HEK293 (cell line): ENCODE measurements at regions not wholly inside any gene's neighbourhood (a gene's known extent, or its start where the extent isn't known, plus 50 kb on each side); places are given as distances from the start of the nearest gene placed in this dataset.

Experiments
- CTCF ChIA-PET: fragments of 350-600 bp; formaldehyde crosslinking; extraction: SDS; loops from one replicate; lab custom pipeline; 2021; ENCODE audit warnings: antibody characterized with exemption; lab: Yijun Ruan, JAX
- POLR2A ChIA-PET: fragments of 300-600 bp; formaldehyde crosslinking; extraction: SDS; loops from one replicate; lab custom pipeline; 2020; ENCODE audit warnings: antibody characterized with exemption, inconsistent platforms; lab: Yijun Ruan, JAX
- H3K27ac ChIP-seq: fragments of 200-500 bp; sonication (Bioruptor generic); 2 replicates; pipeline ENCODE4 v1.5.1; 2014; ENCODE audit warnings: low read depth, low read length, control low read depth, inconsistent platforms; ENCODE audit errors: extremely low read depth
- H3K36me3 ChIP-seq, 2 experiments: fragments of 200-500 bp in 1 of 2; sonication (Bioruptor generic) in 1 of 2; 1 replicate in 1 of 2; 2 replicates in 1 of 2; pipeline ENCODE4 v1.5.1; 2014 to 2017; ENCODE audit warnings: inconsistent platforms in 2 of 2, low read length in 2 of 2; ENCODE audit not compliant: control insufficient read depth in 2 of 2, insufficient read depth in 1 of 2
- H3K4me1 ChIP-seq: fragments of 200-500 bp; sonication (Bioruptor generic); 2 replicates; pipeline ENCODE4 v1.5.1; 2014; ENCODE audit warnings: mild to moderate bottlenecking, low read length, inconsistent platforms; ENCODE audit not compliant: control insufficient read depth, insufficient read depth
- H3K4me3 ChIP-seq: 2 replicates; pipeline ENCODE4 v1.5.1; 2011; ENCODE audit warnings: low read depth, mild to moderate bottlenecking, control low read depth, low read length, moderate library complexity
- H3K9me3 ChIP-seq: fragments of 200-500 bp; sonication (Bioruptor generic); 2 replicates; pipeline ENCODE4 v1.5.1; 2014; ENCODE audit warnings: low read depth, low read length, inconsistent platforms; ENCODE audit not compliant: control insufficient read depth, insufficient read depth
- BCL11B ChIP-seq: fragments of 450-650 bp; formaldehyde crosslinking; IDR thresholded peaks from 2 replicates; pipeline ENCODE4 v1.5.1; 2016; ENCODE audit warnings: low read depth, missing biosample characterization, missing genetic modification characterization
- EGR2 ChIP-seq: fragments of 450-650 bp; formaldehyde crosslinking; IDR thresholded peaks from 2 replicates; pipeline ENCODE4 v1.5.1; 2016; ENCODE audit warnings: low read depth, missing biosample characterization, missing genetic modification characterization
- GLIS2 ChIP-seq: fragments of 450-650 bp; formaldehyde crosslinking; IDR thresholded peaks from 2 replicates; pipeline ENCODE4 v1.5.1; 2016; ENCODE audit warnings: missing biosample characterization, missing genetic modification characterization
- KLF16 ChIP-seq: fragments of 450-650 bp; formaldehyde crosslinking; IDR thresholded peaks from 2 replicates; pipeline ENCODE4 v1.5.1; 2017; ENCODE audit warnings: missing biosample characterization, missing genetic modification characterization
- RBAK ChIP-seq: fragments of 450-650 bp; formaldehyde crosslinking; IDR thresholded peaks from 2 replicates; pipeline ENCODE4 v1.5.1; 2016; ENCODE audit warnings: missing biosample characterization, missing genetic modification characterization
- SCRT1 ChIP-seq: fragments of 450-650 bp; formaldehyde crosslinking; IDR thresholded peaks from 2 replicates; pipeline ENCODE4 v1.5.1; 2016; ENCODE audit warnings: missing biosample characterization, missing genetic modification characterization, borderline replicate concordance
- YY2 ChIP-seq: fragments of 450-650 bp; formaldehyde crosslinking; IDR thresholded peaks from 2 replicates; pipeline ENCODE4 v1.5.1; 2016; ENCODE audit warnings: missing biosample characterization, missing genetic modification characterization
- ZBTB17 ChIP-seq: fragments of 450-650 bp; formaldehyde crosslinking; IDR thresholded peaks from 2 replicates; pipeline ENCODE4 v1.5.1; 2016; ENCODE audit warnings: missing biosample characterization, missing genetic modification characterization
- ZBTB7A ChIP-seq: fragments of 450-650 bp; formaldehyde crosslinking; IDR thresholded peaks from 2 replicates; pipeline ENCODE4 v1.5.1; 2016; ENCODE audit warnings: low read depth, missing biosample characterization, missing genetic modification characterization
- ZFP3 ChIP-seq: fragments of 450-650 bp; formaldehyde crosslinking; IDR thresholded peaks from 2 replicates; pipeline ENCODE4 v1.5.1; 2016; ENCODE audit warnings: low read depth, missing biosample characterization, missing genetic modification characterization
- ZNF132 ChIP-seq: fragments of 450-650 bp; formaldehyde crosslinking; IDR thresholded peaks from 2 replicates; pipeline ENCODE4 v1.5.1; 2017; ENCODE audit warnings: missing biosample characterization, missing genetic modification characterization, borderline replicate concordance
- ZNF138 ChIP-seq: fragments of 450-650 bp; formaldehyde crosslinking; IDR thresholded peaks from 2 replicates; pipeline ENCODE4 v1.5.1; 2016; ENCODE audit warnings: missing biosample characterization, missing genetic modification characterization, borderline replicate concordance
- ZNF174 ChIP-seq: fragments of 450-650 bp; formaldehyde crosslinking; IDR thresholded peaks from 2 replicates; pipeline ENCODE4 v1.5.0; 2017; ENCODE audit warnings: missing biosample characterization, mild to moderate bottlenecking, missing genetic modification characterization
- ZNF202 ChIP-seq: fragments of 450-650 bp; formaldehyde crosslinking; IDR thresholded peaks from 2 replicates; pipeline ENCODE4 v1.5.1; 2016; ENCODE audit warnings: missing biosample characterization, missing genetic modification characterization, borderline replicate concordance
- ZNF24 ChIP-seq: fragments of 450-650 bp; formaldehyde crosslinking; IDR thresholded peaks from 2 replicates; pipeline ENCODE4 v1.5.1; 2016; ENCODE audit warnings: missing biosample characterization, missing genetic modification characterization
- ZNF292 ChIP-seq: fragments of 450-650 bp; formaldehyde crosslinking; IDR thresholded peaks from 2 replicates; pipeline ENCODE4 v1.5.1; 2016; ENCODE audit warnings: low read depth, missing biosample characterization, missing genetic modification characterization, borderline replicate concordance
- ZNF335 ChIP-seq: fragments of 450-650 bp; formaldehyde crosslinking; conservative IDR thresholded peaks from 2 replicates; pipeline ENCODE4 v1.5.1; 2016; ENCODE audit warnings: missing biosample characterization, missing genetic modification characterization
- ZNF366 ChIP-seq: fragments of 450-650 bp; formaldehyde crosslinking; conservative IDR thresholded peaks from 2 replicates; pipeline ENCODE4 v1.5.1; 2016; ENCODE audit warnings: missing biosample characterization, missing genetic modification characterization
- ZNF621 ChIP-seq: fragments of 450-650 bp; formaldehyde crosslinking; IDR thresholded peaks from 2 replicates; pipeline ENCODE4 v1.5.1; 2017; ENCODE audit warnings: missing biosample characterization, missing genetic modification characterization
- ZNF624 ChIP-seq: fragments of 450-650 bp; formaldehyde crosslinking; IDR thresholded peaks from 2 replicates; pipeline ENCODE4 v1.5.1; 2017; ENCODE audit warnings: missing biosample characterization, missing genetic modification characterization
- ZNF76 ChIP-seq: fragments of 450-650 bp; formaldehyde crosslinking; IDR thresholded peaks from 2 replicates; pipeline ENCODE4; 2016; ENCODE audit warnings: low read depth, missing biosample characterization, missing genetic modification characterization, borderline replicate concordance
- ZNF777 ChIP-seq: fragments of 450-650 bp; formaldehyde crosslinking; IDR thresholded peaks from 2 replicates; pipeline ENCODE4 v1.5.1; 2017; ENCODE audit warnings: missing biosample characterization, missing genetic modification characterization, borderline replicate concordance
- ZNF830 ChIP-seq: fragments of 450-650 bp; IDR thresholded peaks from 2 replicates; pipeline ENCODE4 v1.5.0; 2018; ENCODE audit warnings: missing biosample characterization, missing genetic modification characterization, low read depth, mild to moderate bottlenecking, moderate library complexity
- TF ChIP-seq, protein P1 (sequence below): fragments of 450-650 bp; formaldehyde crosslinking; IDR thresholded peaks from 2 replicates; pipeline ENCODE4 v1.5.1; 2016; ENCODE audit warnings: missing biosample characterization, missing genetic modification characterization
- TF ChIP-seq, protein P2 (sequence below): fragments of 450-650 bp; formaldehyde crosslinking; IDR thresholded peaks from 2 replicates; pipeline ENCODE4 v1.5.1; 2016; ENCODE audit warnings: missing biosample characterization, missing genetic modification characterization, low read depth
- TF ChIP-seq, protein P3 (sequence below): fragments of 450-650 bp; formaldehyde crosslinking; IDR thresholded peaks from 2 replicates; pipeline ENCODE4 v1.5.1; 2016; ENCODE audit warnings: missing biosample characterization, missing genetic modification characterization

DNA sequence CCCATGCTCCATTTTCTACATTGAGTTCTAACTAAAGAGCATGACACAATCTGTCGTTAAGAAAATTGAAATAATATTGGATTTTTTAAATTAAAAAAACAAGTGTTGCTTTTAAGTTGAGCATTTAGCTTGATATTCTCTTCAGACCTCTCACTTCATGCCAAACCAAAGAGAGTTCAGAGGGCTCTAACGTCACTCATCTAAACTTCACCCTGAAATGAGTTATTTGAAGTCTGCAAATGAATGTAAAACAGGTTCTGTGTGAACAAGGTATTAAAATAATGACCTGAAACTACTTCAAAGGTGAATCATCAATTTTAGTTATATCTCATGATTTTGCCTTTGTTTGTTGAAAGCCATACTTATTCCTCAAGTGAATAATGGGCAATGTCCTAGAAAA lies 61.8 kb downstream of the MRPL57 start:
- Histone ChIP-seq H3K4me1 (no peaks in the 10 kb centered on the region), H3K4me3 (no peak overlapping the region), H3K36me3 (no peaks in the 10 kb centered on the region), H3K27ac (no peak overlapping the region), H3K9me3 (no peaks in the 10 kb centered on the region)
- TF ChIP-seq ZNF76 (tag by site-specific recombination) (no peak), ZNF292 (tag by site-specific recombination) (no peak), ZNF624 (no peak), ZNF621 (tag by site-specific recombination) (no peak), RBAK (tag by site-specific recombination) (no peak), ZBTB7A (tag by site-specific recombination) (no peak), ZFP3 (no peak), ZNF335 (tag by site-specific recombination) (no peak), ZNF138 (tag by site-specific recombination) (no peak), SCRT1 (tag by site-specific recombination) (no peak), ZNF174 (tag by site-specific recombination) (no peak), ZNF366 (no peak), ZNF777 (tag by site-specific recombination) (no peak), ZNF132 (no peak), ZNF202 (tag by site-specific recombination) (no peak), EGR2 (tag by site-specific recombination) (no peak), ZNF24 (tag by site-specific recombination) (no peak), KLF16 (tag by site-specific recombination) (no peak)
- TF ChIP-seq, protein P1, sequence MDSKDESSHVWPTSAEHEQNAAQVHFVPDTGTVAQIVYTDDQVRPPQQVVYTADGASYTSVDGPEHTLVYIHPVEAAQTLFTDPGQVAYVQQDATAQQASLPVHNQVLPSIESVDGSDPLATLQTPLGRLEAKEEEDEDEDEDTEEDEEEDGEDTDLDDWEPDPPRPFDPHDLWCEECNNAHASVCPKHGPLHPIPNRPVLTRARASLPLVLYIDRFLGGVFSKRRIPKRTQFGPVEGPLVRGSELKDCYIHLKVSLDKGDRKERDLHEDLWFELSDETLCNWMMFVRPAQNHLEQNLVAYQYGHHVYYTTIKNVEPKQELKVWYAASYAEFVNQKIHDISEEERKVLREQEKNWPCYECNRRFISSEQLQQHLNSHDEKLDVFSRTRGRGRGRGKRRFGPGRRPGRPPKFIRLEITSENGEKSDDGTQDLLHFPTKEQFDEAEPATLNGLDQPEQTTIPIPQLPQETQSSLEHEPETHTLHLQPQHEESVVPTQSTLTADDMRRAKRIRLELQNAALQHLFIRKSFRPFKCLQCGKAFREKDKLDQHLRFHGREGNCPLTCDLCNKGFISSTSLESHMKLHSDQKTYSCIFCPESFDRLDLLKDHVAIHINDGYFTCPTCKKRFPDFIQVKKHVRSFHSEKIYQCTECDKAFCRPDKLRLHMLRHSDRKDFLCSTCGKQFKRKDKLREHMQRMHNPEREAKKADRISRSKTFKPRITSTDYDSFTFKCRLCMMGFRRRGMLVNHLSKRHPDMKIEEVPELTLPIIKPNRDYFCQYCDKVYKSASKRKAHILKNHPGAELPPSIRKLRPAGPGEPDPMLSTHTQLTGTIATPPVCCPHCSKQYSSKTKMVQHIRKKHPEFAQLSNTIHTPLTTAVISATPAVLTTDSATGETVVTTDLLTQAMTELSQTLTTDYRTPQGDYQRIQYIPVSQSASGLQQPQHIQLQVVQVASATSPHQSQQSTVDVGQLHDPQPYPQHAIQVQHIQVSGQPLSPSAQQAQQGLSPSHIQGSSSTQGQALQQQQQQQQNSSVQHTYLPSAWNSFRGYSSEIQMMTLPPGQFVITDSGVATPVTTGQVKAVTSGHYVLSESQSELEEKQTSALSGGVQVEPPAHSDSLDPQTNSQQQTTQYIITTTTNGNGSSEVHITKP (tag by site-specific recombination) = no peak
- TF ChIP-seq, protein P2, sequence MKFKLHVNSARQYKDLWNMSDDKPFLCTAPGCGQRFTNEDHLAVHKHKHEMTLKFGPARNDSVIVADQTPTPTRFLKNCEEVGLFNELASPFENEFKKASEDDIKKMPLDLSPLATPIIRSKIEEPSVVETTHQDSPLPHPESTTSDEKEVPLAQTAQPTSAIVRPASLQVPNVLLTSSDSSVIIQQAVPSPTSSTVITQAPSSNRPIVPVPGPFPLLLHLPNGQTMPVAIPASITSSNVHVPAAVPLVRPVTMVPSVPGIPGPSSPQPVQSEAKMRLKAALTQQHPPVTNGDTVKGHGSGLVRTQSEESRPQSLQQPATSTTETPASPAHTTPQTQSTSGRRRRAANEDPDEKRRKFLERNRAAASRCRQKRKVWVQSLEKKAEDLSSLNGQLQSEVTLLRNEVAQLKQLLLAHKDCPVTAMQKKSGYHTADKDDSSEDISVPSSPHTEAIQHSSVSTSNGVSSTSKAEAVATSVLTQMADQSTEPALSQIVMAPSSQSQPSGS (tag by site-specific recombination) = no peak
- ChIA-PET CTCF (no interaction called here), POLR2A (no interaction called here)

DNA sequence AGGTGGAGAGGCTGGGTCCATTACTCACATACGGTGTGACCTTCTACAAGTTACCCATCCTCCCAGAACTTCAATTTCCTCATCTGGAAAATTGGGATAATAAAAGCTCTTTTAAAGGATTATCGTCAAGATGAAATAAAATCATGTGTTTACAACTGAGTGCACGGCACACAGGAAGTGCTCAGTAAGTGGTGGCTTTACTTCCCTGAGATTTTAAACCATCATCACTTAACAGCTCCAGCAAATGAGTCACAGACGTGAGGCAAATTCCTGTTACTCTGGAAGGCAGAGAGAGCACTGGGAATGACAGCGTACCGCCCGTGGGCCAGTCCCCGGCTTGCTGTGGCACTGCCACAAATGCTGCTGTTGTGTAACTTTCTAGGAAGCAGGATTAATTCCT lies 64.1 kb downstream of the MRPL57 start:
- TF ChIP-seq, protein P3, sequence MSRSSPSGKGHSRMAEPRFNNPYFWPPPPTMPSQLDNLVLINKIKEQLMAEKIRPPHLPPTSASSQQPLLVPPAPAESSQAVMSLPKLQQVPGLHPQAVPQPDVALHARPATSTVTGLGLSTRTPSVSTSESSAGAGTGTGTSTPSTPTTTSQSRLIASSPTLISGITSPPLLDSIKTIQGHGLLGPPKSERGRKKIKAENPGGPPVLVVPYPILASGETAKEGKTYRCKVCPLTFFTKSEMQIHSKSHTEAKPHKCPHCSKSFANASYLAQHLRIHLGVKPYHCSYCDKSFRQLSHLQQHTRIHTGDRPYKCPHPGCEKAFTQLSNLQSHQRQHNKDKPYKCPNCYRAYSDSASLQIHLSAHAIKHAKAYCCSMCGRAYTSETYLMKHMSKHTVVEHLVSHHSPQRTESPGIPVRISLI (tag by site-specific recombination) = no peak
- TF ChIP-seq GLIS2 (no peak), YY2 (tag by site-specific recombination) (no peak), ZNF830 (tag by site-specific recombination) (no peak), BCL11B (tag by site-specific recombination) (no peak), ZBTB17 (no peak)
- Histone ChIP-seq H3K4me1 (no peaks in the 10 kb centered on the region), H3K9me3 (no peaks in the 10 kb centered on the region), H3K27ac (no peak overlapping the region), H3K36me3 (no peaks in the 10 kb centered on the region), H3K4me3 (no peak overlapping the region)
- CTCF ChIA-PET = interaction anchor here (1.1 kb wide), 1 partner anchor 55 kb away, joined by 3 read pairs; no protein-coding TSS in a partner anchor
- POLR2A ChIA-PET = no interaction called here
